Islet of Langerhans (tissue), 1 donor: ENCODE measurements at regions not wholly inside any gene's neighbourhood (a gene's known extent, or its start where the extent isn't known, plus 50 kb on each side); places are given as distances from the start of the nearest gene placed in this dataset.
"Not testable (repeated sequence)": the region's sequence is repeated elsewhere in the genome, so short reads cannot be mapped to it uniquely, and the experiment has no call there.

Experiments used
- FAIRE-seq: peaks from one replicate; lab custom pipeline; 2011; peaks lifted over from hg19 to GRCh38; lab: Jason Lieb, UNC

DNA sequence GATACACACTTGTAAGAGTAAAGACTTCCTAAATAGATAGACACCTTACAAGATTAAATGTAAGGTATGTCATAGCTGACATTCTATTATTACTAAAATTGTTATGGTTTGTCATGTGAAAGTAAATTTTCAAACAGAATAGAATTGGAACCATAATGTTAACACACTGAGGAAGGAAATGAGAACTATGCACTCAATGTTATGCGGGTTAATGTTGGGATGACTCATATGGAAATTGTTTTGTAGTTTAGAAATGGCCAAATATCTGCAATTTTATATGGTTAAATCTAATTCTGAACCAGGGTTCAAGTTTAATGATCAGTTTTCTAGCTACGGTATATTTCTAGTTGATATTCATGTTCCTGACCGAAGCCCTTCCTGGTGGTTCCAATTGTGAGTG is 214.2 kb upstream of the ADO start:
- no peak for FAIRE-seq

- peak; percentile 66 for FAIRE-seq
These were observed 210.4 kb upstream of the ADO start for GRCh38 chr10:62594093-62594520.

DNA sequence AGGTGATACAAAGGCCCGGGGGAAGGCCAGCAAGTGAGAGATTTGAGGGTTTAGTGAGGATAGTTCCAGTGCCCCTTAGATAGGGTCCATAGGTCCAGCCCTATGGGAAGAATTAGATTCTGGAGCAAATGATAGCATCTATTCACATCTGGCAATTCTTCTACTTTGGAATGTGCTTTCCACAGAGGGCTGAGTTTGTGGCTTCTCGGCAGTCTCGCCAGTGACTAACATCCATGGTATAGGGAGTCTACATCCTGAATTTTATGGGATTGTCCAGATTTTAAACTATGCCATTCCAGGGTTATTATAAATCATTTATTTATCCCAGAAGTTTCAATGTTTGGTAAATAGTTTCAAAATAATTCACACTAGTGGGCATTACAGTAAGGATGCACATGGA is 207.3 kb upstream of the ADO start:
- no peak for FAIRE-seq

DNA sequence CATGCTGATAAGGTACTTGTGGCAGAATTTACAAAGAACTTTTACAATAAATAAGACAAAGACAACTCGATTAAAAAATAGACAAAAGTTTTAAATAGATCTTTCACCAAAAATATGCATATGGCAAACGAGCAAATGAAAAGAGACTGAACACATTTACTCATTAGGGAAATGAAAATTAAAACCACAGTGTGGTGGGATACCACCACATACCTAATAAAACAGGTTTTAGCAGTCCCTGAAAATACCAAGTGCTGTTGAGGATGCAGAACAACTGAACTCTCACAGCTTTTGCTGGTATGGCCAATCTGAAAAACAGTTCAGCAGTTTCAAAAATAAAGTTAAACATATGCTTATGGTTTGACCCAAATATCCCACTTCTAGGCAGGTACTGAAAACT is 205.4 kb upstream of the ADO start:
- FAIRE-seq, result no peak

DNA sequence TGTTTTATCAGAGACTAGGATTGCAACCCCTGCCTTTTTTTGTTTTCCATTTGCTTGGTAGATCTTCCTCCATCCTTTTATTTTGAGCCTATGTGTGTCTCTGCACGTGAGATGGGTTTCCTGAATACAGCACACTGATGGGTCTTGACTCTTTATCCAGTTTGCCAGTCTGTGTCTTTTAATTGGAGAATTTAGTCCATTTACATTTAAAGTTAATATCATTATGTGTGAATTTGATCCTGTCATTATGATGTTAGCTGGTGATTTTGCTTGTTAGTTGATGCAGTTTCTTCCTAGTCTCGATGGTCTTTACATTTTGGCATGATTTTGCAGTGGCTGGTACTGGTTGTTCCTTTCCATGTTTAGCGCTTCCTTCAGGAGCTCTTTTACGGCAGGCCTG is 198.0 kb upstream of the ADO start:
- not testable (repeated sequence) for FAIRE-seq

GRCh38 chr10:62608189-62608875 is 196.2 kb upstream of the ADO start:
- not testable (repeated sequence) for FAIRE-seq

- peak; percentile 9 for FAIRE-seq
These were observed 193.8 kb upstream of the ADO start for GRCh38 chr10:62610649-62611229.

DNA sequence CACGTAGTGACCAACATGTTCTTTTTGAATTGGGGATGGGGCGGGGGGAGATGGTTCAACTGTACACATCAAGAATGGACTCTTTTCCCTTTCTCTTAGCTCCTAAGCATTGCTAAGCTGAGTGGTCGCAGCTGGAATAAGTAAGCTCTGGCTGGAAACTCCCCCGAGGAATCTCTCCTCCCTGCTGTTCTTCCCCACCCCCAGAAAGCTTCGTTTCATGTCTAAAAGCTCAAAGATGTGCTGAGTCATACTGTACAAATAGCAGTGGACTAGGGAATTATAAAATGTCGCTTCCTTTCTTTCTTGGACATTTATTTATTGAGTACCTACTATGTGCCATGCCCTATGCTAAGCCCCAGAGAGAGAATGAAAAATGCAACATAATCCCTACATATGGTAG is 191.1 kb upstream of the ADO start:
- FAIRE-seq, result no peak

- no peak for FAIRE-seq
These were observed 190.7 kb upstream of the ADO start for GRCh38 chr10:62613859-62614258.

DNA sequence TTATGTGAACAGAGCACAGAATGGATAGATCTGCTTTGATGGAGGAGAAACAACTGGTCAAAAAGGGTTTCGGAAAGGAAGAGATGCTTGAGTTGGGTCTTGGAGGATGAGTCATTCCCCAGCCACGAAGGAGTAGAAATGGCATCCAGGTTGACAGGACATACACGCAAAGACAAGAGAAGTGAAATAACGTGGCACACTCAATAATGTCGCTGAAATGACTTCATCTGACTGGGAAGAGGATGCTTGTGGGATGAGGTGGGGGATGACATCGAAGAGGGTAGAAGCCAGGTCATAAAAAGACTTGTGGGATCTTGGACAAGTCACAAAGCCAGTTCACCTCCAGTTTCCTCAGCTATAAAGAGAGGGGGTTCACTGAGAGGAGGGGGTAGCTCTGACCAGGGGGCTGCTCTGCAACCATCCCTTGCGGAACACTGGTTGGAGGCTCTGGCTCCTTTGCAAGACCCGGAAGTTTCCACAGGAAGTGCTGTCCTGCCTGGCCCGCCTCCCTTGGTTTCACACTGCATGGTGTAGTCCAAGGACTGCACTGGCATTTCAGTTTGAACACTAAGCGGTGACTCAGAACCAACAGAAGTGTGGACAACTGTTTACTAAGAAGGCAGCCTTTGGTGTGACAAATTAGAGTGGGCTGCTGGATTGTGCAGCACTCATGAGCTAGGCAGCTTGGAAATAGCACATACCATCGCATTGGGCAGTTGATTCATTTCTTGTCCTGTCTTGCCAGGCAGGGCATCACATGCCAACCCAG is 189.9 kb upstream of the ADO start:
- no peak for FAIRE-seq

GRCh38 chr10:62616885-62617590 is 187.5 kb upstream of the ADO start:
- no peak for FAIRE-seq

DNA sequence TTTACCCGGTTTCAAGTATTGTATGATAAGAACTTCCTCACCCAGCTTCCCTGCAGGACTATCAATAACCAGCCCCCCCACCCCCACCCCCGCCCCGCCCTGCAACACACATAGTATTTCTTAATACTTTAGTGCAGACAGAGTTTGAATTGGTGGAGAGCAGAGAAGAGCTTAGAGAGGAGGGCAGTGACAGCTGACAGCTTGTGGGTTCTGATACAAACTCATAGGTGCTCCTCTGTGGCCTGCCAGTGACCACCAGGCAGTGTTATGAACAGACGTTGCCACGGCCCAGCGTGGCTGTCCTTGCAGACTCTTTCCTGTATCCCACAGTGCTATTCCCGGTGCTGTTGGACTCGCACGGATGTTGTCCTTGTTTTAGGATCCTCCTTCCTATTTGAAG is 186.9 kb upstream of the ADO start:
- FAIRE-seq, result no peak

GRCh38 chr10:62618054-62618453 is 186.5 kb upstream of the ADO start:
- peak; percentile 33 for FAIRE-seq

DNA sequence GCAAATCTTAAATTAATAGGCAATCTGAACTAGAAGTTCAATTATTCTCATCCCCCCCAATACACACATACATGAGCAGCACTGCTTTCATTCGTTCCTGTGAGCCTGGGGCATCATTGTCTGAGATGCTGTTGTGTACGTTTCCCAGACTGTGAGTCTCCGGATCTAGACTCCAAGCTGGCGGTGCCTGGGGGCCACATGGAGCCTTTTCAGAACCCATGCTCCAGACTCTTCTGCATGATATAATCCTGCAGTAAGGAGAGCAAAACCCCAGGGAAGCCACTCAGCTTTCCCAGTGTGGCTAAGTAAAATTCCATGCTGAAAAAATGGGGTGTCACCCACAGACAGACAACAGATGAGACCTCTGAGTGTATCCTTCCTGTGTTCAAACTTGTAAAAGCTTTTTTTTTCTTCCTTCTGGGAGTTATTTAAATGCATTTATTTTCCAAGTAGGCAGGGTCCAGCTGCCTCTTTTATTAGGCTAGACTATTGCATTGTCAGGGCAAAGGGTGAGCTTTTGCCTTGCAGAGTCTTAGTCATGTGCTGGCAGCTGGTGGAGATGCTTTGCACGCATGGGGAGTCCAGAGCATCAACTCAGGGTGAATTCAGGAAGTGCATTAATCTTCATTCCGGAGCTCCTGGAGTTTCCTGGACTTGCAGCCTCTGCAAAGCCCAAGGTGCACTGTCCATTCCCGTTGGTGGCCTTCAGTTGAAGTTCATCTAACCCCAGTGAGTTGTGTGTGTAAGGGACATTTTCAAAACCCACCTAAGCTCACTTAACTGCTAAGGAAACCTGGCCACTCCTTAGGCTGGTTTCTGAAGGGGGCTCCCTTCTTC is 185.7 kb upstream of the ADO start:
- FAIRE-seq, result no peak

GRCh38 chr10:62619413-62619738 is 185.1 kb upstream of the ADO start:
- no peak for FAIRE-seq

- no peak for FAIRE-seq
These were observed 184.0 kb upstream of the ADO start for GRCh38 chr10:62620491-62620890.

GRCh38 chr10:62623223-62623622 is 181.3 kb upstream of the ADO start:
- no peak for FAIRE-seq

- peak; percentile 21 for FAIRE-seq
These were observed 179.0 kb upstream of the ADO start for GRCh38 chr10:62625484-62625883.

GRCh38 chr10:62626079-62626478 is 178.4 kb upstream of the ADO start:
- no peak for FAIRE-seq

- FAIRE-seq, result no peak
These were observed 177.7 kb upstream of the ADO start for GRCh38 chr10:62626817-62627216.

- FAIRE-seq, result no peak
These were observed 176.5 kb upstream of the ADO start for GRCh38 chr10:62627983-62628382.

GRCh38 chr10:62631241-62631640 is 173.3 kb upstream of the ADO start:
- no peak for FAIRE-seq
